ENCODE measurements at regions not wholly inside any gene's neighbourhood (a gene's known extent, or its start where the extent isn't known, plus 50 kb on each side); places are given as distances from the start of the nearest gene placed in this dataset.

GRCh38 chr2:5119046-5119445 is 573.1 kb upstream of the SOX11 start:
- DNase-seq: no peak

DNA sequence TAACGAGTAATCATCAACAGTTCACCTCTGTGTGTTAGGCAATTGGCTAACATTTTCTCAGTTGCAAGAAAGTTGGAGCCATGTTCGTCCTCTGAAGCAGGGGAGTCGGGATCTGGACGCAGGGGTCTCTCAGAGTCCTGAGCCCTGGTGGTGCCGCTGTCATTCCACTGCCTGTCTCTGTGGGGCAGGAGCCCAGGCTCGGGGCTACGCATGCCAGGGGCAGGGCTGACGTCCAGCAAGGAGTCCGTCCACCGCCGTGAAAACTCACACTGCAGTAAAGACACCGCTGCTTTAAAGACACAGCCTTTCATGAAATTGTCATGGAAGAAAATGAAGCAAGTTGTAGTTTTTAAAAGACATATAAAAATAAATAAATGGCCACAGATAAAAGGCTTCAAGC is 571.1 kb upstream of the SOX11 start:
- DNase-seq: no peak

- DNase-seq: no peak
These were observed 570.5 kb upstream of the SOX11 start for GRCh38 chr2:5121642-5122041.

DNA sequence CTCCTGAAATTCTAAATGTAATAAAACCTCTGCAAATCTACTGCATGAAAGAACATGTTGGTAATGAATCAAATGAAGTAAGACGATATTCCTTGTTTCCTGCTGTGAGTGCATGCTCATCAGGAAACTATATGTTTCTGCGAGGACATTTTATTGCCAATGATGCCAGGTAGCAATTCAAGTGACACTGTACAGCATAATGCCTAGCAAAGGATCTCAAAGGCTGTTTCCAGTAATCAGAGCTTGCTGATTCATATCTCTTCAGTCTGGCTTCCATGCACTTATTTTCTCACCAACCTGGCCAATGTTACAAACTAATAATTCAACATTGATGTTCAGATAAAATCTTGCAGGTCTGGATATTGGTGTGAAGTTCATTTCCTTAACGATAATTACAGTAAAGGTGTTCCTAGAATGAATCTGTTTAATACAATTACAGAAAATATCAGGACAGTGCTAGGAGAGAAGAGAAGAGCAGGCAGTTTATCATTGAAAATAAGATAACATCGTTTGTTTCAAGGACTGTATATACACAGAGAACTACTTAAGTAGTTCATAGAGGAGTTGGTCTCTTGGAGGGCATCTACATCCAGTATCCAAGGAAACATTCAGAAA is 568.5 kb upstream of the SOX11 start:
- DNase-seq: no peak

GRCh38 chr2:5125017-5125730 is 567.0 kb upstream of the SOX11 start:
- no peak for DNase-seq

DNA sequence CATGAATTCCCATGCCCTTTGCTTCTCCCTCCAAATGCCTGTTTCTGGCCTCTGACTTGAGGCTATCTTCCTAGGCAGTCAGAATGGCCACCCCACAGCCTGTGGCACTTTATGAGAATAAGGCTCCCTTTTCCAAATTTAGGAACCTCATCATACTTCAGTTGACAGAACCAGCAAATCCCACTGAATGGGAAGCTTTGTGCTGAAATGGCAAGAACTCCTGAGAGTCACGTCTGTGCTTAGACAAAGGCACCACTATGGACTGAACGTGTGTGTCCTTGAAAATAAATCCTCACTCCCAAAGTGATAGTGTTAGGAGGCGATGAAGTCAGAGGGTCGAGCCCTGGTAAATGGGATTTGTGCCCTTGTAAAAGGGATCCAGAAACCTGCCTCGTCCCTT is 559.9 kb upstream of the SOX11 start:
- DNase-seq: no peak

DNA sequence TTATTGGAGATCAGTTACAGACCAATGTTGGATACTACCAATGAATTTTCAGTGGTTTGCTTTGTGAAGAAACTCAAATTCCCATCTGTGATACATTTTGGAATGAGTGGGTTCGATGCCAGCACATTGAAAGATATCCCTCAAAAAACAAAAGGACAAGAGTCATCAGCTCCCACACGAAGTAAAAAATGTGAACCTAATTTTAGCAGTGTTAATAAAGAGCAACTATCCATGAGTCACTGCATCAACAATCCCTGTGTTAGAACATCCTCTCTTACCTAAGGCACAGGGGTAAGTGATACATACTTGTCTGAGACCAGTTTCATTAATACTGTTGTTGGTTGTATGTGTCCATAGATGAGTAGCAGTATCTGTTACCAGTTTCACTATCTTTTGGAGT is 551.8 kb upstream of the SOX11 start:
- DNase-seq: no peak

DNA sequence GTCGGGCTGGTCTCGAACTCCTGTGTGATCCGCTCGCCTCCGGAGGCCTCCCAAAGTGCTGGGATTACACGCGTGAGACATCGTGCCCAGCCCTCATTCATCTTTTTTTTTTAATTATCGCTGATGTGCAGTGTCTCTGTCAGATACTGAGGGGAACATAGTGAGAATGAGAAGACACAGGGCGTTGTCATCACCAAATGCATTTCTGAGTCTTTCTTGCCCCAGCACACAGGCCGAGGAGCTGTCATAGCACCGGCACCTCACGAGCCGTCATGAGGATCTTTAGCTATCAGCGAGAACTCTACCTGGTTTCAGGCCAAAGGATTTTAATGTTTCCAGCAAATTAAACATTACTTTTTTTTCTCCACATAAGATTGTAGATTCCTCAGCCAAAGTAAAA is 548.0 kb upstream of the SOX11 start:
- no peak for DNase-seq

DNA sequence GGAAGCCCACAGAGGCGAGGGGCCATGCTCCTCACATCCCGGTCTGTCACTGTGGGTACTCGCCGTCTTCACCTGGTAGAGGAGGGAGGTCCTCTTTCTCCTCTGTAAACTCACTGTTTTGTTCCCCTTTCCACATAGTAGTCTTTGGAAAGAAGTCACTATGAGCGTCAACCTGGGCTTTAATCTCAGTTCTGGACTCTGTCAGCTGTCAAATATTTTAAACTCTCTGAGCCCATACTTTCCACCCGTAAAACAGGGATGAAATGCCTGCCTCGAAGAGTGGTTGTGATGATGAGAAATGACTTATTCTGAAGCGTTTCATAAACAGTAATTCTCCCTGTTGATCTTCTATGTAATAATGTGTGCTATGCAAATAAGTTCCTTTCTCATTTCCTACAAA is 547.1 kb upstream of the SOX11 start:
- no peak for DNase-seq

GRCh38 chr2:5145801-5146200 is 546.4 kb upstream of the SOX11 start:
- no peak for DNase-seq

- no peak for DNase-seq
These were observed 543.6 kb upstream of the SOX11 start for GRCh38 chr2:5148392-5149085.

DNA sequence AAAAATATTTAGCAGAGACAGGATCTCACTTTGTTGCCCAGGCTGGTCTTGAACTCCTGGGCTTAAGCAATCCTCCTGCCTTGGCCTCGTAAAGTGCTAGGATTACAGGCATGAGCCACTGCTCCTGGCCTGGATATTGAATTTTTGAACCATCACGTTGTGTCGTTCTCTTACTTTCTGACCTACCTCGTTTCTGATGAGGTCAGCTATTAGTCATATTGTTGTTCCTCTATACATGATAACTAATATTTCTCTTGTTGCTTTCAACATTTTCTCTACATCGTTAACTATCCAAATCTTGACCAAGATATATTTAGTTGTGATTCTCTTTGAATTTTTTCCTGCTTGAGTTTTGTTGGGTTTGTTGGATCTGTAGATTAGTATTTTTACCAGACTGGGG is 541.3 kb upstream of the SOX11 start:
- DNase-seq: no peak

DNA sequence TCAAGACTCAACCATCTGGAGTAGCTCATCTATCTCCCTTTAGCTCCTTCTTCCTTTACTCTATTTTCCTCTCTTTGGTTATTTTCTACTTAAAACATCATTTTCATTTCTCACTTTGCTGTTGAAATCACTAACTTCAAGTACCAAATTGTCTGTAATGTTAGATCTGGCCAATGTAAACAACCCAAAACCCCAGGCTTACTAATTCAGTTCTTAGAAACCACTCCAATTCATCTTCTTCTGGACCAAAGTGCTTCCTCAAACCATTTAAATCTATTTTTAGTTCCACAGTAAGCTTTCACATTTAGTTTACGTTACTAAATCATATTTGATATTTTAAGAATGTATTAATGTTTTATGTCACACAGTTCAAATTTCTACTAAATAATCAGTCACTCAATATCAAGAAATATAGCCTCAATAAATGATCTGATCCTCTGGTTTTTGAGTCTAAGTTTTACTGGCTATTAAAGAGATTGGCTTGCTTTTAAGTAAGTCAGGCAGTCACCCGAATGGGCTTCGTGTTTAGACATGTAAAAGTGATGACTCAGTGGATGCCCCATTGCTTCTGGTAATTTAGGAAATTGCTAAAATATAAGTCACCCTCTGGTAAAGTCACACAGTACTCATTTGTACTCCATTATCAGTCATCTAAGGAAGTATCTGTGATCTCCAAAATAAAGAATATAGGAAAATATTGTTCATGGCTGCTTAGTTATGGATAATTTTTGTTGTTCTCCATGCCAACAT is 527.2 kb upstream of the SOX11 start:
- no peak for DNase-seq

GRCh38 chr2:5172923-5173322 is 519.3 kb upstream of the SOX11 start:
- DNase-seq: no peak

GRCh38 chr2:5173876-5174535 is 518.2 kb upstream of the SOX11 start:
- no peak for DNase-seq

DNA sequence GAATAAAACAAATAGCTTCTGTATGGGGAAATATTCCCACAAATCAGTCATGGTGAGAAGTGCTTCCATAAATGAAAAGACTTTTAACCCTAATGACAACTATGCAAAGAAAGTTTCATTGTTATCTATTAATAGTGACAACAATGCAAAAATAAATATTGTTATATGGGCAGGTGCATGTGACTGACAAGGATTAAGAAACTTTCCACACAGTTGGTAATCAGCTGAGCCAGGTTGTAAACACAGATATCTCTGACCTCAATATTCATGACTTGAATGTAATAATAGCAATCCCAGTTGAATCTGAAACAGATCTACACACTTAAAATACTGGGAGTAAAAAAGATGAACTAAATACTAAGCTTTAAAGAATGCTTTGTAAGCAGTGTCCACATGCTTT is 517.0 kb upstream of the SOX11 start:
- DNase-seq: no peak

DNA sequence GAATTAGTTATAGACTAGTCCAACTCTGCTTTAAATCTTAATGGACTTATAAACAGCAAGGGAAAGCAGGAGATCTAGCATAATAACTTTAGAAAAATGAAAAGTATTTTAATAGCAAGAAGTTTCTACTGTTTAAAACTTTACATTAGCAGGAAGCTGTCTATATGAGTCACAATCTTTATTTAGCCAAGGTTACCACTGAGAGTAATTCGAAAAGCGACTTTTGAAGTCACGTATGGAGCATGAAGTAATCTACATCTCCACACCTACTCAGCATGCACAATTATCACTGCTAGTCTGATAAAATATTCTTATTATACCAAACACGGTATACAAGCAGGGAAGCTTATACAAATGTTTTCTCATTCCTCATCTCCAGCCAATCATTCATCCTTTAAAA is 515.4 kb upstream of the SOX11 start:
- DNase-seq: no peak

- DNase-seq: no peak
These were observed 509.2 kb upstream of the SOX11 start for GRCh38 chr2:5183031-5183430.

GRCh38 chr2:5187283-5187682 is 504.9 kb upstream of the SOX11 start:
- DNase-seq: no peak

- no peak for DNase-seq
These were observed 503.5 kb upstream of the SOX11 start for GRCh38 chr2:5188636-5189035.

DNA sequence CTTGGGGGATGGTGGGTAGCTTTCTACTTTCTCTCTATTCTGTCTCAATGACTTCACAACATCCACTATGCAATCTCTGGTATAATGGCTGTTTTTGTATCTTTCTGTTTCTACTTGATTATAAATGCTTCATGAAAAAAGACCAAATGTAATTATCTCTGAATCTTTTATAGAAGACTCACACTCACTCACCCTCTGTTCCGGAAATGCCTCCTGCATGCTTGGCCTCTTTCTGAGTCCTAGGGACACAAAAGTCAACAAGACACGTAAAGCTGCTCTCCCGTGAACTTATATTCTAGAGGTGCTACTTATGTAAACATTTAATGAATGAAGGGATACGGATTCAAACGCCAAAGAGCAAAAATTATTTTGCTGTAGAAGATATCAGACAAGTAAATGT is 502.2 kb upstream of the SOX11 start:
- DNase-seq: no peak

GRCh38 chr2:5195636-5196035 is 496.5 kb upstream of the SOX11 start:
- no peak for DNase-seq

- no peak for DNase-seq
These were observed 488.9 kb upstream of the SOX11 start for GRCh38 chr2:5203134-5203755.
